ENCODE measurements at regions not wholly inside any gene's neighbourhood (a gene's known extent, or its start where the extent isn't known, plus 50 kb on each side); places are given as distances from the start of the nearest gene placed in this dataset.

- Histone ChIP-seq H3K9ac (ENCODE audit: low read length in 5 of 5) (no peak overlapping the region), H3K4me1 (ENCODE audit: control insufficient read depth in 5 of 5, insufficient read depth in 5 of 5, low read length in 5 of 5) (no peaks in the 10 kb centered on the region), H3K27me3 (ENCODE audit: control insufficient read depth in 5 of 5, insufficient read depth in 4 of 5, low read length in 5 of 5) (no peaks in the 10 kb centered on the region), H3K4me3 (ENCODE audit: low read depth in 1 of 5, low read length in 5 of 5) (no peak overlapping the region), H3K36me3 (ENCODE audit: control insufficient read depth in 5 of 5, insufficient read depth in 5 of 5, low read length in 5 of 5) (no peaks in the 10 kb centered on the region), H3K27ac (ENCODE audit: low read depth, low read length) (no peak overlapping the region), H3K9me3 (ENCODE audit: control insufficient read depth in 5 of 5, low read length in 5 of 5) (peaks cover 0 to 27% (median 13%) of the 10 kb centered on the region in 5 donors)
These were observed 218.1 kb upstream of the KAZN start for GRCh38 chr1:14380408-14380807.

- Histone ChIP-seq H3K36me3 (ENCODE audit: control insufficient read depth in 5 of 5, insufficient read depth in 5 of 5, low read length in 5 of 5) (no peaks in the 10 kb centered on the region), H3K9me3 (ENCODE audit: control insufficient read depth in 5 of 5, low read length in 5 of 5) (no peaks in the 10 kb centered on the region), H3K4me1 (ENCODE audit: control insufficient read depth in 5 of 5, insufficient read depth in 5 of 5, low read length in 5 of 5) (no peaks in the 10 kb centered on the region), H3K27ac (ENCODE audit: low read depth, low read length) (no peak overlapping the region), H3K27me3 (ENCODE audit: control insufficient read depth in 5 of 5, insufficient read depth in 4 of 5, low read length in 5 of 5) (no peaks in the 10 kb centered on the region), H3K4me3 (ENCODE audit: low read depth in 1 of 5, low read length in 5 of 5) (no peak overlapping the region), H3K9ac (ENCODE audit: low read length in 5 of 5) (no peak overlapping the region)
These were observed 207.7 kb upstream of the KAZN start for GRCh38 chr1:14390816-14391215.

GRCh38 chr1:14392161-14392858 is 206.2 kb upstream of the KAZN start:
- Histone ChIP-seq H3K27me3 (ENCODE audit: control insufficient read depth in 5 of 5, insufficient read depth in 4 of 5, low read length in 5 of 5) (no peaks in the 10 kb centered on the region), H3K36me3 (ENCODE audit: control insufficient read depth in 5 of 5, insufficient read depth in 5 of 5, low read length in 5 of 5) (no peaks in the 10 kb centered on the region), H3K27ac (ENCODE audit: low read depth, low read length) (no peak overlapping the region), H3K4me3 (ENCODE audit: low read depth in 1 of 5, low read length in 5 of 5) (no peak overlapping the region), H3K4me1 (ENCODE audit: control insufficient read depth in 5 of 5, insufficient read depth in 5 of 5, low read length in 5 of 5) (no peaks in the 10 kb centered on the region), H3K9me3 (ENCODE audit: control insufficient read depth in 5 of 5, low read length in 5 of 5) (no peaks in the 10 kb centered on the region), H3K9ac (ENCODE audit: low read length in 5 of 5) (no peak overlapping the region)

- Histone ChIP-seq H3K27me3 (ENCODE audit: control insufficient read depth in 5 of 5, insufficient read depth in 4 of 5, low read length in 5 of 5) (no peaks in the 10 kb centered on the region), H3K36me3 (ENCODE audit: control insufficient read depth in 5 of 5, insufficient read depth in 5 of 5, low read length in 5 of 5) (no peaks in the 10 kb centered on the region), H3K4me1 (ENCODE audit: control insufficient read depth in 5 of 5, insufficient read depth in 5 of 5, low read length in 5 of 5) (no peaks in the 10 kb centered on the region), H3K4me3 (ENCODE audit: low read depth in 1 of 5, low read length in 5 of 5) (no peak overlapping the region), H3K9me3 (ENCODE audit: control insufficient read depth in 5 of 5, low read length in 5 of 5) (no peaks in the 10 kb centered on the region), H3K27ac (ENCODE audit: low read depth, low read length) (no peak overlapping the region), H3K9ac (ENCODE audit: low read length in 5 of 5) (no peak overlapping the region)
These were observed 205.6 kb upstream of the KAZN start for GRCh38 chr1:14392859-14393365.

GRCh38 chr1:14396100-14396499 is 202.4 kb upstream of the KAZN start:
- H3K27ac ChIP-seq (ENCODE audit: low read depth, low read length), result no peak overlapping the region

GRCh38 chr1:14403961-14404645 is 194.4 kb upstream of the KAZN start:
- H3K4me3 ChIP-seq (ENCODE audit: low read depth in 1 of 5, low read length in 5 of 5), result no peak overlapping the region

More at GRCh38 chr1:14396100-14396499, 202.4 kb upstream of the KAZN start:
- Histone ChIP-seq H3K9ac (ENCODE audit: low read length in 5 of 5) (no peak overlapping the region), H3K27me3 (ENCODE audit: control insufficient read depth in 5 of 5, insufficient read depth in 4 of 5, low read length in 5 of 5) (peaks cover 0 to 4% (median 0%) of the 10 kb centered on the region in 5 donors), H3K9me3 (ENCODE audit: control insufficient read depth in 5 of 5, low read length in 5 of 5) (no peaks in the 10 kb centered on the region), H3K36me3 (ENCODE audit: control insufficient read depth in 5 of 5, insufficient read depth in 5 of 5, low read length in 5 of 5) (no peaks in the 10 kb centered on the region), H3K4me3 (ENCODE audit: low read depth in 1 of 5, low read length in 5 of 5) (no peak overlapping the region), H3K4me1 (ENCODE audit: control insufficient read depth in 5 of 5, insufficient read depth in 5 of 5, low read length in 5 of 5) (no peaks in the 10 kb centered on the region)

GRCh38 chr1:14404862-14405301 is 193.6 kb upstream of the KAZN start:
- Histone ChIP-seq H3K9me3 (ENCODE audit: control insufficient read depth in 5 of 5, low read length in 5 of 5) (no peaks in the 10 kb centered on the region), H3K27ac (ENCODE audit: low read depth, low read length) (no peak overlapping the region), H3K4me3 (ENCODE audit: low read depth in 1 of 5, low read length in 5 of 5) (no peak overlapping the region), H3K9ac (ENCODE audit: low read length in 5 of 5) (no peak overlapping the region), H3K4me1 (ENCODE audit: control insufficient read depth in 5 of 5, insufficient read depth in 5 of 5, low read length in 5 of 5) (no peaks in the 10 kb centered on the region), H3K27me3 (ENCODE audit: control insufficient read depth in 5 of 5, insufficient read depth in 4 of 5, low read length in 5 of 5) (peaks cover 0 to 2% (median 0%) of the 10 kb centered on the region in 5 donors), H3K36me3 (ENCODE audit: control insufficient read depth in 5 of 5, insufficient read depth in 5 of 5, low read length in 5 of 5) (no peaks in the 10 kb centered on the region)

More at GRCh38 chr1:14403961-14404645, 194.4 kb upstream of the KAZN start:
- H3K9me3 ChIP-seq (ENCODE audit: control insufficient read depth in 5 of 5, low read length in 5 of 5), result no peaks in the 10 kb centered on the region
- H3K36me3 ChIP-seq (ENCODE audit: control insufficient read depth in 5 of 5, insufficient read depth in 5 of 5, low read length in 5 of 5), result no peaks in the 10 kb centered on the region
- H3K4me1 ChIP-seq (ENCODE audit: control insufficient read depth in 5 of 5, insufficient read depth in 5 of 5, low read length in 5 of 5), result no peaks in the 10 kb centered on the region
- H3K27me3 ChIP-seq (ENCODE audit: control insufficient read depth in 5 of 5, insufficient read depth in 4 of 5, low read length in 5 of 5), result peaks cover 0 to 4% (median 0%) of the 10 kb centered on the region in 5 donors
- H3K27ac ChIP-seq (ENCODE audit: low read depth, low read length), result no peak overlapping the region
- no peak overlapping the region for H3K9ac ChIP-seq (ENCODE audit: low read length in 5 of 5)

GRCh38 chr1:14412235-14412634 is 186.2 kb upstream of the KAZN start:
- Histone ChIP-seq H3K4me1 (ENCODE audit: control insufficient read depth in 5 of 5, insufficient read depth in 5 of 5, low read length in 5 of 5) (peaks cover 0 to 5% (median 0%) of the 10 kb centered on the region in 5 donors), H3K4me3 (ENCODE audit: low read depth in 1 of 5, low read length in 5 of 5) (no peak overlapping the region), H3K27me3 (ENCODE audit: control insufficient read depth in 5 of 5, insufficient read depth in 4 of 5, low read length in 5 of 5) (no peaks in the 10 kb centered on the region), H3K9me3 (ENCODE audit: control insufficient read depth in 5 of 5, low read length in 5 of 5) (no peaks in the 10 kb centered on the region), H3K27ac (ENCODE audit: low read depth, low read length) (no peak overlapping the region), H3K36me3 (ENCODE audit: control insufficient read depth in 5 of 5, insufficient read depth in 5 of 5, low read length in 5 of 5) (no peaks in the 10 kb centered on the region), H3K9ac (ENCODE audit: low read length in 5 of 5) (no peak overlapping the region)

- no peak overlapping the region for H3K4me3 ChIP-seq (ENCODE audit: low read depth in 1 of 5, low read length in 5 of 5)
- no peaks in the 10 kb centered on the region for H3K27me3 ChIP-seq (ENCODE audit: control insufficient read depth in 5 of 5, insufficient read depth in 4 of 5, low read length in 5 of 5)
- H3K4me1 ChIP-seq (ENCODE audit: control insufficient read depth in 5 of 5, insufficient read depth in 5 of 5, low read length in 5 of 5), result peaks cover 0 to 5% (median 0%) of the 10 kb centered on the region in 5 donors
- H3K9me3 ChIP-seq (ENCODE audit: control insufficient read depth in 5 of 5, low read length in 5 of 5), result no peaks in the 10 kb centered on the region
- no peaks in the 10 kb centered on the region for H3K36me3 ChIP-seq (ENCODE audit: control insufficient read depth in 5 of 5, insufficient read depth in 5 of 5, low read length in 5 of 5)
- H3K9ac ChIP-seq (ENCODE audit: low read length in 5 of 5), result no peak overlapping the region
- no peak overlapping the region for H3K27ac ChIP-seq (ENCODE audit: low read depth, low read length)
These were observed 184.5 kb upstream of the KAZN start for GRCh38 chr1:14413819-14414490.

- Histone ChIP-seq H3K4me1 (ENCODE audit: control insufficient read depth in 5 of 5, insufficient read depth in 5 of 5, low read length in 5 of 5) (peaks cover 0 to 5% (median 0%) of the 10 kb centered on the region in 5 donors), H3K9me3 (ENCODE audit: control insufficient read depth in 5 of 5, low read length in 5 of 5) (no peaks in the 10 kb centered on the region), H3K4me3 (ENCODE audit: low read depth in 1 of 5, low read length in 5 of 5) (no peak overlapping the region), H3K36me3 (ENCODE audit: control insufficient read depth in 5 of 5, insufficient read depth in 5 of 5, low read length in 5 of 5) (no peaks in the 10 kb centered on the region), H3K9ac (ENCODE audit: low read length in 5 of 5) (no peak overlapping the region), H3K27ac (ENCODE audit: low read depth, low read length) (no peak overlapping the region), H3K27me3 (ENCODE audit: control insufficient read depth in 5 of 5, insufficient read depth in 4 of 5, low read length in 5 of 5) (no peaks in the 10 kb centered on the region)
These were observed 183.1 kb upstream of the KAZN start for GRCh38 chr1:14415396-14415795.
